Stomach (tissue), 4 donors: ENCODE measurements at regions not wholly inside any gene's neighbourhood (a gene's known extent, or its start where the extent isn't known, plus 50 kb on each side); places are given as distances from the start of the nearest gene placed in this dataset.

ENCODE experiments used
- EP300 ChIP-seq: sonication (generic); formaldehyde crosslinking; IDR thresholded peaks from one replicate; pipeline ENCODE4 v1.6.1; 2017; ENCODE audit warnings: antibody characterized with exemption
- POLR2A ChIP-seq, 4 donors: fragments of 450-650 bp; IDR thresholded peaks; one replicate each; pipeline ENCODE4 v1.6.1; 2016; ENCODE audit warnings: antibody characterized with exemption in 4 of 4, control low read depth in 2 of 4, mild to moderate bottlenecking in 1 of 4, moderate library complexity in 1 of 4
- POLR2AphosphoS5 ChIP-seq, 3 donors: sonication (generic); formaldehyde crosslinking; IDR thresholded peaks; one replicate each; pipeline ENCODE4 v1.6.1; 2016; ENCODE audit warnings: antibody characterized with exemption in 3 of 3
- TF ChIP-seq, protein P1 (sequence below), 7 experiments: fragments of 450-650 bp in 4 of 7; fragments of 200-600 bp in 3 of 7; sonication (generic) in 3 of 7; IDR thresholded peaks; one replicate each; pipeline ENCODE4 v1.5.1; 2016 to 2019; ENCODE audit warnings: antibody characterized with exemption in 7 of 7, control low read depth in 2 of 7, mild to moderate bottlenecking in 1 of 7

DNA sequence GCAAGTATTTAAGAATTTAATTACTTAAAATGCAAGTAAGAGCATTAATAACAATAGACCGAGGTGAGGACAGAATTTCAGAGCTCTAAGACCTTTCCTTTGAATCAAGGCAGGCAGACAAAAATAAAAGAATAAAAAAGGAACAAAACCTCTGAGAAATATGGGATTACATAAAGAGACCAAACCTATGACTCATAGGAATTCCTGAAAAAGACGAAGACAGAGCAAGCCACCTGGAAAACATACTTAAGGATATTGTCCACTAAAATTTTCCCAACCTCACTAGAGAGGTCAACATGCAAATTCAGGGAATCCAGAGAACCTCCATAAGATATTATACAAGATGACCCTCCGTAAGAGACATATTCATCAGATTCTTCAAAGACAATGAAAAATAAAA is 325.1 kb downstream of the AEBP2 start:
- TF ChIP-seq, protein P1, sequence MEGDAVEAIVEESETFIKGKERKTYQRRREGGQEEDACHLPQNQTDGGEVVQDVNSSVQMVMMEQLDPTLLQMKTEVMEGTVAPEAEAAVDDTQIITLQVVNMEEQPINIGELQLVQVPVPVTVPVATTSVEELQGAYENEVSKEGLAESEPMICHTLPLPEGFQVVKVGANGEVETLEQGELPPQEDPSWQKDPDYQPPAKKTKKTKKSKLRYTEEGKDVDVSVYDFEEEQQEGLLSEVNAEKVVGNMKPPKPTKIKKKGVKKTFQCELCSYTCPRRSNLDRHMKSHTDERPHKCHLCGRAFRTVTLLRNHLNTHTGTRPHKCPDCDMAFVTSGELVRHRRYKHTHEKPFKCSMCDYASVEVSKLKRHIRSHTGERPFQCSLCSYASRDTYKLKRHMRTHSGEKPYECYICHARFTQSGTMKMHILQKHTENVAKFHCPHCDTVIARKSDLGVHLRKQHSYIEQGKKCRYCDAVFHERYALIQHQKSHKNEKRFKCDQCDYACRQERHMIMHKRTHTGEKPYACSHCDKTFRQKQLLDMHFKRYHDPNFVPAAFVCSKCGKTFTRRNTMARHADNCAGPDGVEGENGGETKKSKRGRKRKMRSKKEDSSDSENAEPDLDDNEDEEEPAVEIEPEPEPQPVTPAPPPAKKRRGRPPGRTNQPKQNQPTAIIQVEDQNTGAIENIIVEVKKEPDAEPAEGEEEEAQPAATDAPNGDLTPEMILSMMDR (IDR thresholded peaks at IDR 0.05) = no peak
- TF ChIP-seq EP300 (no peak), POLR2AphosphoS5 (IDR thresholded peaks at IDR 0.05) (no peak), POLR2A (IDR thresholded peaks at IDR 0.05) (no peak)
